Natural killer cell (primary cell): ENCODE measurements at regions not wholly inside any gene's neighbourhood (a gene's known extent, or its start where the extent isn't known, plus 50 kb on each side); places are given as distances from the start of the nearest gene placed in this dataset.
"Not testable (repeated sequence)": the region's sequence is repeated elsewhere in the genome, so short reads cannot be mapped to it uniquely, and the experiment has no call there.

Experiments used
- ATAC-seq, 3 donors: fragments of 150-1000 bp in 2 of 3; fragments of 200-7000 bp in 1 of 3; cut with Tn5 transposase; 1 replicate in 1 of 3; 2 replicates in 2 of 3; pipeline ENCODE4 v1.10.0; 2021; ENCODE audit warnings: mild to moderate bottlenecking in 2 of 3, moderate library complexity in 2 of 3
- DNase-seq, 2 donors: peaks; one replicate each; pipeline versions ENCODE4 v3.0.0 to v3.0.0-alpha.2; 2013 to 2021; ENCODE audit warnings: mixed read lengths in 1 of 2
- H3K27ac ChIP-seq: one replicate; pipeline ENCODE4 v1.5.1; 2013; ENCODE audit warnings: mild to moderate bottlenecking, low read length
- H3K27me3 ChIP-seq: one replicate; pipeline ENCODE4 v1.6.1; 2013; ENCODE audit warnings: low read length; ENCODE audit not compliant: control insufficient read depth, insufficient read depth
- H3K36me3 ChIP-seq: one replicate; pipeline ENCODE4 v1.6.1; 2013; ENCODE audit warnings: low read length; ENCODE audit not compliant: control insufficient read depth, insufficient read depth
- H3K4me1 ChIP-seq: one replicate; pipeline ENCODE4 v1.6.1; 2013; ENCODE audit warnings: low read length; ENCODE audit not compliant: control insufficient read depth, insufficient read depth
- H3K4me3 ChIP-seq: one replicate; pipeline ENCODE4 v1.5.1; 2013; ENCODE audit warnings: low read length
- H3K9me3 ChIP-seq: one replicate; pipeline ENCODE4 v1.6.1; 2013; ENCODE audit warnings: low read length; ENCODE audit not compliant: control insufficient read depth, insufficient read depth
- H3K27ac Mint-ChIP-seq, 2 donors: one replicate each; pipeline ENCODE4 v1.8.0; 2022; ENCODE audit warnings: mild to moderate bottlenecking in 2 of 2, mixed read lengths in 2 of 2, moderate library complexity in 1 of 2
- H3K27me3 Mint-ChIP-seq, 2 donors: one replicate each; pipeline ENCODE4 v1.8.0; 2022; ENCODE audit warnings: low read depth in 2 of 2, mixed read lengths in 2 of 2
- H3K36me3 Mint-ChIP-seq: one replicate; pipeline ENCODE4 v1.8.0; 2022; ENCODE audit warnings: mixed read lengths
- H3K4me1 Mint-ChIP-seq, 2 donors: one replicate each; pipeline ENCODE4 v1.8.0; 2022; ENCODE audit warnings: mixed read lengths in 2 of 2
- H3K4me3 Mint-ChIP-seq: one replicate; pipeline ENCODE4 v1.8.0; 2022; ENCODE audit warnings: mild to moderate bottlenecking, moderate library complexity, mixed read lengths
- H3K9me3 Mint-ChIP-seq, 2 donors: one replicate each; pipeline ENCODE4 v1.8.0; 2022; ENCODE audit warnings: mixed read lengths in 2 of 2
- CTCF ChIP-seq: fragments of 200-600 bp; IDR thresholded peaks from one replicate; pipeline ENCODE4 v1.8.0; 2022; ENCODE audit warnings: antibody characterized with exemption
- WGBS: methylation state at CpG from one replicate; pipeline ENCODE4 v1.1.7; 2013; ENCODE audit warnings: missing lambda C conversion rate; ENCODE audit not compliant: insufficient coverage; 5-methylcytosine and 5-hydroxymethylcytosine counted together
- intact Hi-C: fragments of 100-400 bp; cut with micrococcal nuclease; formaldehyde crosslinking; loops from one replicate; pipeline ENCODE4 v1.14.2; 2022

GRCh38 chr18:51350081-51350480, 152.6 kb upstream of the MEX3C start:
- no peak overlapping the region for H3K4me3 ChIP-seq
- no peak overlapping the region for H3K4me3 Mint-ChIP-seq
- ATAC-seq (no peak), DNase-seq (no peak)
- H3K27ac ChIP-seq, result no peak overlapping the region
- H3K9me3 Mint-ChIP-seq, result no peaks in the 10 kb centered on the region
- H3K36me3 ChIP-seq, result no peaks in the 10 kb centered on the region
- H3K27me3 ChIP-seq, result peaks cover 5% of the 10 kb centered on the region
- no peaks in the 10 kb centered on the region for H3K4me1 Mint-ChIP-seq
- H3K36me3 Mint-ChIP-seq, result no peaks in the 10 kb centered on the region
- TF ChIP-seq CTCF, result no peak
- H3K27me3 Mint-ChIP-seq, result peaks cover 28 to 38% of the 10 kb centered on the region in 2 donors
- H3K4me1 ChIP-seq, result no peaks in the 10 kb centered on the region
- intact Hi-C loops, result no loop called here
- no peak overlapping the region for H3K27ac Mint-ChIP-seq
- H3K9me3 ChIP-seq, result no peaks in the 10 kb centered on the region
- 67% methylated on average over 2 of the region's 2 CpGs for WGBS

- no peak for ATAC-seq
- Mint-ChIP-seq H3K4me3 (no peak overlapping the region), H3K4me1 (peaks cover 2 to 6% of the 10 kb centered on the region in 2 donors), H3K27me3 (peaks cover 28% of the 10 kb centered on the region in 2 donors), H3K27ac (no peak overlapping the region), H3K9me3 (no peaks in the 10 kb centered on the region), H3K36me3 (no peaks in the 10 kb centered on the region)
- intact Hi-C loops, result no loop called here
- no peak for TF ChIP-seq CTCF
- H3K27ac ChIP-seq, result no peak overlapping the region
- peaks cover 1% of the 10 kb centered on the region for H3K4me1 ChIP-seq
- no peak overlapping the region for H3K4me3 ChIP-seq
- H3K27me3 ChIP-seq, result peaks cover 3% of the 10 kb centered on the region
- H3K9me3 ChIP-seq, result no peaks in the 10 kb centered on the region
- no peak for DNase-seq
- 72% methylated on average over 2 of the region's 2 CpGs for WGBS
- H3K36me3 ChIP-seq, result no peaks in the 10 kb centered on the region
Measured at GRCh38 chr18:51355841-51356240, 158.4 kb upstream of the MEX3C start.

- WGBS, result 95% methylated on average over 6 of the region's 10 CpGs
- H3K27me3 Mint-ChIP-seq, H3K27me3 ChIP-seq, H3K36me3 Mint-ChIP-seq, H3K27ac ChIP-seq, H3K36me3 ChIP-seq, intact Hi-C loops, H3K27ac Mint-ChIP-seq, H3K4me3 Mint-ChIP-seq, H3K9me3 ChIP-seq, DNase-seq, ATAC-seq, H3K9me3 Mint-ChIP-seq, H3K4me3 ChIP-seq: not testable (repeated sequence)
- peaks cover 19 to 23% of the 10 kb centered on the region in 2 donors for H3K4me1 Mint-ChIP-seq
- peaks cover 12% of the 10 kb centered on the region for H3K4me1 ChIP-seq
Measured at GRCh38 chr18:51360301-51360700, 162.8 kb upstream of the MEX3C start.

- no peaks in the 10 kb centered on the region for H3K27me3 ChIP-seq
- Mint-ChIP-seq H3K36me3 (no peaks in the 10 kb centered on the region), H3K9me3 (no peaks in the 10 kb centered on the region), H3K4me1 (peaks cover 19 to 23% of the 10 kb centered on the region in 2 donors), H3K27ac (peak overlapping the region; percentile 69 to 79), H3K4me3 (peak overlapping the region; percentile 64), H3K27me3 (peaks cover 0 to 9% of the 10 kb centered on the region in 2 donors)
- ATAC-seq (peak; percentile 43 to 53 (median 44)), DNase-seq (no peak)
- intact Hi-C loops, result no loop called here
- no peak overlapping the region for H3K27ac ChIP-seq
- H3K4me3 ChIP-seq, result no peak overlapping the region
- H3K9me3 ChIP-seq, result no peaks in the 10 kb centered on the region
- 45% methylated on average over 6 of the region's 6 CpGs for WGBS
- TF ChIP-seq CTCF, result no peak
- H3K36me3 ChIP-seq, result no peaks in the 10 kb centered on the region
- peaks cover 12% of the 10 kb centered on the region for H3K4me1 ChIP-seq
Measured at GRCh38 chr18:51361130-51361860, 163.8 kb upstream of the MEX3C start.
